Amniotic stem cell (primary cell): ENCODE measurements at regions not wholly inside any gene's neighbourhood (a gene's known extent, or its start where the extent isn't known, plus 50 kb on each side); places are given as distances from the start of the nearest gene placed in this dataset.

Source experiments
- DNase-seq: peaks from one replicate; lab custom pipeline; 2025; lab: John Stamatoyannopoulos, UW

- no peak for DNase-seq
Measured at GRCh38 chr5:107325866-107326265, 344.9 kb downstream of the EFNA5 start.

- DNase-seq: no peak
Measured at GRCh38 chr5:107324809-107325208, 345.9 kb downstream of the EFNA5 start.

- DNase-seq: no peak
Measured at GRCh38 chr5:107324071-107324470, 346.7 kb downstream of the EFNA5 start.

GRCh38 chr5:107323536-107323935 lies 347.2 kb downstream of the EFNA5 start:
- DNase-seq: no peak

- DNase-seq: no peak
Measured at GRCh38 chr5:107322936-107323335, 347.8 kb downstream of the EFNA5 start.

- DNase-seq: no peak
Measured at GRCh38 chr5:107321906-107322305, 348.8 kb downstream of the EFNA5 start.

- DNase-seq: no peak
Measured at GRCh38 chr5:107320846-107321245, 349.9 kb downstream of the EFNA5 start.

- no peak for DNase-seq
Measured at GRCh38 chr5:107320376-107320775, 350.4 kb downstream of the EFNA5 start.

GRCh38 chr5:107319901-107320300 lies 350.8 kb downstream of the EFNA5 start:
- no peak for DNase-seq

GRCh38 chr5:107314330-107314729 lies 356.4 kb downstream of the EFNA5 start:
- no peak for DNase-seq

- DNase-seq: no peak
Measured at GRCh38 chr5:107313921-107314320, 356.8 kb downstream of the EFNA5 start.

GRCh38 chr5:107313098-107313497 lies 357.6 kb downstream of the EFNA5 start:
- no peak for DNase-seq

- DNase-seq: no peak
Measured at GRCh38 chr5:107310181-107310580, 360.6 kb downstream of the EFNA5 start.

GRCh38 chr5:107306594-107306993 lies 364.1 kb downstream of the EFNA5 start:
- no peak for DNase-seq

- no peak for DNase-seq
Measured at GRCh38 chr5:107306002-107306401, 364.7 kb downstream of the EFNA5 start.

GRCh38 chr5:107304684-107305083 lies 366.1 kb downstream of the EFNA5 start:
- no peak for DNase-seq

GRCh38 chr5:107303171-107303968 lies 367.4 kb downstream of the EFNA5 start:
- DNase-seq: no peak

GRCh38 chr5:107302441-107302840 lies 368.3 kb downstream of the EFNA5 start:
- DNase-seq: no peak

- no peak for DNase-seq
Measured at GRCh38 chr5:107301999-107302398, 368.7 kb downstream of the EFNA5 start.

GRCh38 chr5:107300721-107301327 lies 369.9 kb downstream of the EFNA5 start:
- no peak for DNase-seq

- DNase-seq: no peak
Measured at GRCh38 chr5:107296572-107296971, 374.2 kb downstream of the EFNA5 start.

- DNase-seq: no peak
Measured at GRCh38 chr5:107295914-107296313, 374.8 kb downstream of the EFNA5 start.

GRCh38 chr5:107294669-107295068 lies 376.1 kb downstream of the EFNA5 start:
- no peak for DNase-seq

- no peak for DNase-seq
Measured at GRCh38 chr5:107294211-107294550, 376.6 kb downstream of the EFNA5 start.
